GM12878 (cell line): ENCODE measurements at regions not wholly inside any gene's neighbourhood (a gene's known extent, or its start where the extent isn't known, plus 50 kb on each side); places are given as distances from the start of the nearest gene placed in this dataset.

Experiments
- CHD1 ChIP-seq: IDR thresholded peaks from 2 replicates; pipeline ENCODE4 v1.6.1; 2012; ENCODE audit warnings: low read depth, low read length, improper control_type of control experiment
- EED ChIP-seq: sonication (generic); IDR thresholded peaks from 2 replicates; pipeline ENCODE4 v1.6.1; 2016; ENCODE audit warnings: antibody characterized with exemption, low read depth
- EZH2 ChIP-seq: IDR thresholded peaks from 2 replicates; pipeline ENCODE4 v1.6.1; 2012; ENCODE audit warnings: low read depth, mild to moderate bottlenecking, control low read depth, inconsistent platforms, low read length, borderline replicate concordance; ENCODE audit not compliant: control insufficient read depth
- MXI1 ChIP-seq: fragments of 150-350 bp; IDR thresholded peaks from 2 replicates; pipeline ENCODE4 v1.6.1; 2011; ENCODE audit warnings: low read depth, mild to moderate bottlenecking, inconsistent platforms, low read length, improper control_type of control experiment
- NFYA ChIP-seq: IDR thresholded peaks from 2 replicates; pipeline ENCODE4 v1.6.1; 2011; ENCODE audit warnings: low read depth, mild to moderate bottlenecking, low read length, improper control_type of control experiment, borderline replicate concordance
- NFYB ChIP-seq: IDR thresholded peaks from 2 replicates; pipeline ENCODE4 v1.6.1; 2011; ENCODE audit warnings: low read depth, mild to moderate bottlenecking, low read length, improper control_type of control experiment, moderate library complexity; ENCODE audit not compliant: insufficient read depth
- POLR2A ChIP-seq: IDR thresholded peaks from 2 replicates; pipeline ENCODE4 v1.6.1; 2011; ENCODE audit warnings: low read depth, mild to moderate bottlenecking, low read length
- TAF1 ChIP-seq: IDR thresholded peaks from 2 replicates; pipeline ENCODE4 v1.6.1; 2011; ENCODE audit warnings: mild to moderate bottlenecking, low read depth, low read length, borderline replicate concordance
- TCF3 ChIP-seq: IDR thresholded peaks from 2 replicates; pipeline ENCODE4 v1.6.1; 2012; ENCODE audit warnings: low read depth, mild to moderate bottlenecking, low read length, borderline replicate concordance; ENCODE audit not compliant: insufficient read depth
- USF2 ChIP-seq: IDR thresholded peaks from 2 replicates; pipeline ENCODE4 v1.6.1; 2011; ENCODE audit warnings: low read depth, low read length, improper control_type of control experiment, borderline replicate concordance
- TF ChIP-seq, protein P1 (sequence below): fragments of 450-650 bp; IDR thresholded peaks from 2 replicates; pipeline ENCODE4 v1.6.1; 2017; ENCODE audit warnings: antibody characterized with exemption, mild to moderate bottlenecking, moderate library complexity
- TF ChIP-seq, protein P2 (sequence below), 3 experiments: IDR thresholded peaks in 2 of 3; conservative IDR thresholded peaks in 1 of 3; 2 replicates each; pipeline ENCODE4 v1.5.1; 2011; ENCODE audit warnings: low read depth in 3 of 3, low read length in 3 of 3, mild to moderate bottlenecking in 3 of 3, control low read depth in 2 of 3, moderate library complexity in 2 of 3, inconsistent platforms in 1 of 3, mixed read lengths in 1 of 3; ENCODE audit not compliant: control insufficient read depth in 2 of 3, insufficient read depth in 1 of 3; ENCODE audit errors: extremely low read depth in 1 of 3
- TF ChIP-seq, protein P3 (sequence below): IDR thresholded peaks from 2 replicates; pipeline ENCODE4 v1.6.1; 2012; ENCODE audit warnings: low read depth, low read length, improper control_type of control experiment
- TF ChIP-seq, protein P4 (sequence below): IDR thresholded peaks from 2 replicates; pipeline ENCODE4 v1.6.1; 2012; ENCODE audit warnings: low read length, inconsistent platforms

DNA sequence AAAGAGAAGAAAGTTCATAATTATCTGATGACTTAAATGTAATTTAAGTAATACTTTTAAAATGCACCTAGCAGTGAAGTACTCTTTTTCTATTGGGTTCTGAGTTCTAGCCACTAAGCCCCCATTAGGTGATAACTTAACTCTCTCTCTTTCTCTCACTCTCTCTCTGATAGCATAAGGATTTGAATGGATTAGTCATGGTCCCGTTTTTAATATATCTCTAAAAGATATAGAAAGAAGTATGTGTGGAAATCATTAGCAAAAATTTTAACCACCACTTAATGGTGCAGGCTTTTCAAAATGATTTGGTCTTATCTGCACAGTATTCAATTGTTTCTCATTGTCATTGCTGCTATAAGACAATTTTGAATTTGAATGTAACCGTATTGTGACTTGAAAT is 78.2 kb downstream of the RWDD3 start:
- TF ChIP-seq, protein P1, sequence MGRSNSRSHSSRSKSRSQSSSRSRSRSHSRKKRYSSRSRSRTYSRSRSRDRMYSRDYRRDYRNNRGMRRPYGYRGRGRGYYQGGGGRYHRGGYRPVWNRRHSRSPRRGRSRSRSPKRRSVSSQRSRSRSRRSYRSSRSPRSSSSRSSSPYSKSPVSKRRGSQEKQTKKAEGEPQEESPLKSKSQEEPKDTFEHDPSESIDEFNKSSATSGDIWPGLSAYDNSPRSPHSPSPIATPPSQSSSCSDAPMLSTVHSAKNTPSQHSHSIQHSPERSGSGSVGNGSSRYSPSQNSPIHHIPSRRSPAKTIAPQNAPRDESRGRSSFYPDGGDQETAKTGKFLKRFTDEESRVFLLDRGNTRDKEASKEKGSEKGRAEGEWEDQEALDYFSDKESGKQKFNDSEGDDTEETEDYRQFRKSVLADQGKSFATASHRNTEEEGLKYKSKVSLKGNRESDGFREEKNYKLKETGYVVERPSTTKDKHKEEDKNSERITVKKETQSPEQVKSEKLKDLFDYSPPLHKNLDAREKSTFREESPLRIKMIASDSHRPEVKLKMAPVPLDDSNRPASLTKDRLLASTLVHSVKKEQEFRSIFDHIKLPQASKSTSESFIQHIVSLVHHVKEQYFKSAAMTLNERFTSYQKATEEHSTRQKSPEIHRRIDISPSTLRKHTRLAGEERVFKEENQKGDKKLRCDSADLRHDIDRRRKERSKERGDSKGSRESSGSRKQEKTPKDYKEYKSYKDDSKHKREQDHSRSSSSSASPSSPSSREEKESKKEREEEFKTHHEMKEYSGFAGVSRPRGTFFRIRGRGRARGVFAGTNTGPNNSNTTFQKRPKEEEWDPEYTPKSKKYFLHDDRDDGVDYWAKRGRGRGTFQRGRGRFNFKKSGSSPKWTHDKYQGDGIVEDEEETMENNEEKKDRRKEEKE: no peak
- TF ChIP-seq, protein P2, sequence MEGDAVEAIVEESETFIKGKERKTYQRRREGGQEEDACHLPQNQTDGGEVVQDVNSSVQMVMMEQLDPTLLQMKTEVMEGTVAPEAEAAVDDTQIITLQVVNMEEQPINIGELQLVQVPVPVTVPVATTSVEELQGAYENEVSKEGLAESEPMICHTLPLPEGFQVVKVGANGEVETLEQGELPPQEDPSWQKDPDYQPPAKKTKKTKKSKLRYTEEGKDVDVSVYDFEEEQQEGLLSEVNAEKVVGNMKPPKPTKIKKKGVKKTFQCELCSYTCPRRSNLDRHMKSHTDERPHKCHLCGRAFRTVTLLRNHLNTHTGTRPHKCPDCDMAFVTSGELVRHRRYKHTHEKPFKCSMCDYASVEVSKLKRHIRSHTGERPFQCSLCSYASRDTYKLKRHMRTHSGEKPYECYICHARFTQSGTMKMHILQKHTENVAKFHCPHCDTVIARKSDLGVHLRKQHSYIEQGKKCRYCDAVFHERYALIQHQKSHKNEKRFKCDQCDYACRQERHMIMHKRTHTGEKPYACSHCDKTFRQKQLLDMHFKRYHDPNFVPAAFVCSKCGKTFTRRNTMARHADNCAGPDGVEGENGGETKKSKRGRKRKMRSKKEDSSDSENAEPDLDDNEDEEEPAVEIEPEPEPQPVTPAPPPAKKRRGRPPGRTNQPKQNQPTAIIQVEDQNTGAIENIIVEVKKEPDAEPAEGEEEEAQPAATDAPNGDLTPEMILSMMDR (IDR thresholded peaks at IDR 0.05 in 2 of 3, conservative IDR thresholded peaks at IDR 0.05 in 1 of 3; ENCODE audit: control insufficient read depth in 2 of 3, extremely low read depth in 1 of 3, insufficient read depth in 1 of 3, low read depth in 3 of 3, low read length in 3 of 3): no peak
- no peak for TF ChIP-seq NFYB
- TF ChIP-seq EED: no peak
- no peak for TF ChIP-seq MXI1
- TF ChIP-seq USF2: no peak
- no peak for TF ChIP-seq EZH2
- no peak for TF ChIP-seq TAF1
- no peak for TF ChIP-seq NFYA
- TF ChIP-seq, protein P3, sequence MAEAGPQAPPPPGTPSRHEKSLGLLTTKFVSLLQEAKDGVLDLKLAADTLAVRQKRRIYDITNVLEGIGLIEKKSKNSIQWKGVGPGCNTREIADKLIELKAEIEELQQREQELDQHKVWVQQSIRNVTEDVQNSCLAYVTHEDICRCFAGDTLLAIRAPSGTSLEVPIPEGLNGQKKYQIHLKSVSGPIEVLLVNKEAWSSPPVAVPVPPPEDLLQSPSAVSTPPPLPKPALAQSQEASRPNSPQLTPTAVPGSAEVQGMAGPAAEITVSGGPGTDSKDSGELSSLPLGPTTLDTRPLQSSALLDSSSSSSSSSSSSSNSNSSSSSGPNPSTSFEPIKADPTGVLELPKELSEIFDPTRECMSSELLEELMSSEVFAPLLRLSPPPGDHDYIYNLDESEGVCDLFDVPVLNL: no peak
- no peak for TF ChIP-seq POLR2A
- TF ChIP-seq, protein P4, sequence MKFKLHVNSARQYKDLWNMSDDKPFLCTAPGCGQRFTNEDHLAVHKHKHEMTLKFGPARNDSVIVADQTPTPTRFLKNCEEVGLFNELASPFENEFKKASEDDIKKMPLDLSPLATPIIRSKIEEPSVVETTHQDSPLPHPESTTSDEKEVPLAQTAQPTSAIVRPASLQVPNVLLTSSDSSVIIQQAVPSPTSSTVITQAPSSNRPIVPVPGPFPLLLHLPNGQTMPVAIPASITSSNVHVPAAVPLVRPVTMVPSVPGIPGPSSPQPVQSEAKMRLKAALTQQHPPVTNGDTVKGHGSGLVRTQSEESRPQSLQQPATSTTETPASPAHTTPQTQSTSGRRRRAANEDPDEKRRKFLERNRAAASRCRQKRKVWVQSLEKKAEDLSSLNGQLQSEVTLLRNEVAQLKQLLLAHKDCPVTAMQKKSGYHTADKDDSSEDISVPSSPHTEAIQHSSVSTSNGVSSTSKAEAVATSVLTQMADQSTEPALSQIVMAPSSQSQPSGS: no peak
- TF ChIP-seq CHD1: no peak
- TF ChIP-seq TCF3: no peak
